ENCODE measurements at regions not wholly inside any gene's neighbourhood (a gene's known extent, or its start where the extent isn't known, plus 50 kb on each side); places are given as distances from the start of the nearest gene placed in this dataset.

DNA sequence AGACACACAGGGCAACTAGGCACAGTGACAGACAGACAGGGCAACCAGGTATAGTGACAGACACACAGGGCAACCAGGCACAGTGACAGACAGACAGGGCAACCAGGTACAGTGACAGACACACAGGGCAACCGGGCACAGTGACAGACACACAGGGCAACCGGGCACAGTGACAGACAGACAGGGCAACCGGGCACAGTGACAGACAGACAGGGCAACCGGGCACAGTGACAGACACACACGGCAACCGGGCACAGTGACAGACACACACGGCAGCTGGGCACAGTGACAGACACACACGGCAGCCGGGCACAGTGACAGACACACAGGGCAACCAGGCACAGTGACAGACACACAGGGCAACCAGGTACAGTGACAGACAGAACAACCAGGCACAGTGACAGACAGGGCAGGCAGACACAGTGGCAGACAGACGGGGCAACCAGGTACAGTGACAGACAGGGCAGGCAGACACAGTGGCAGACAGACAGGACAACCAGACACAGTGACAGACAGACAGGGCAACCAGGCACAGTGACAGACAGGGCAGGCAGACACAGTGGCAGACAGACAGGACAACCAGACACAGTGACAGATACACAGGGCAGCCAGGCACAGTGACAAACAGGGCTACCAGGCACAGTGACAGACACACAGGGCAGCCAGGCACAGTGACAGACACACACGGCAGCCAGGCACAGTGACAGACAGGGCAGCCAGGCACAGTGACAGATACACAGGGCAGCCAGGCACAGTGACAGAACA, 64.7 kb upstream of the RAB6C start:
- Histone ChIP-seq H3K79me2 (ENCODE audit: insufficient read depth) (no peaks in the 10 kb centered on the region), H3K9ac (no peak overlapping the region), H3K27ac (ENCODE audit: low read depth in 2 of 2, low read length in 1 of 2) (no peak overlapping the region), H3K9me3 (no peaks in the 10 kb centered on the region), H2AFZ (ENCODE audit: low read depth) (no peak overlapping the region), H3K4me2 (no peak overlapping the region), H3K4me1 (ENCODE audit: control insufficient read depth in 1 of 2, insufficient read depth in 2 of 2, low read depth in 1 of 2, low read length in 1 of 2) (peaks cover 0 to 13% of the 10 kb centered on the region in 2 experiments; a peak in 1 of 4 replicates), H3K4me3 (ENCODE audit: low read depth in 2 of 2, low read length in 1 of 2) (no peak overlapping the region), H3K36me3 (replicated peaks in 1 of 2; ENCODE audit: control insufficient read depth in 1 of 2, insufficient read depth in 2 of 2, low read length in 1 of 2) (no peaks in the 10 kb centered on the region), H4K20me1 (ENCODE audit: insufficient read depth) (no peaks in the 10 kb centered on the region), H3F3A (replicated peaks; ENCODE audit: insufficient read depth) (no peaks in the 10 kb centered on the region), H3K27me3 (ENCODE audit: insufficient read depth) (no peaks in the 10 kb centered on the region), H3K9me2 (no peaks in the 10 kb centered on the region)
- POLR2A ChIA-PET: no interaction called here
- 49% methylated on average over 2 of the region's 11 CpGs for WGBS (ENCODE audit: low lambda C conversion rate)
- TF ChIP-seq FOXM1 (IDR thresholded peaks at IDR 0.05; ENCODE audit: low read depth): no peak
- no peak for TF ChIP-seq POLR2AphosphoS5 (IDR thresholded peaks at IDR 0.05; ENCODE audit: low read depth, low read length)
- TF ChIP-seq TAF1 (IDR thresholded peaks at IDR 0.05; ENCODE audit: borderline replicate concordance, low read depth, low read length): no peak
- no peak for TF ChIP-seq CHD2 (IDR thresholded peaks at IDR 0.05; ENCODE audit: low read length, partially characterized antibody)
- TF ChIP-seq, protein P1, sequence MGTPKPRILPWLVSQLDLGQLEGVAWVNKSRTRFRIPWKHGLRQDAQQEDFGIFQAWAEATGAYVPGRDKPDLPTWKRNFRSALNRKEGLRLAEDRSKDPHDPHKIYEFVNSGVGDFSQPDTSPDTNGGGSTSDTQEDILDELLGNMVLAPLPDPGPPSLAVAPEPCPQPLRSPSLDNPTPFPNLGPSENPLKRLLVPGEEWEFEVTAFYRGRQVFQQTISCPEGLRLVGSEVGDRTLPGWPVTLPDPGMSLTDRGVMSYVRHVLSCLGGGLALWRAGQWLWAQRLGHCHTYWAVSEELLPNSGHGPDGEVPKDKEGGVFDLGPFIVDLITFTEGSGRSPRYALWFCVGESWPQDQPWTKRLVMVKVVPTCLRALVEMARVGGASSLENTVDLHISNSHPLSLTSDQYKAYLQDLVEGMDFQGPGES (IDR thresholded peaks at IDR 0.05; ENCODE audit: low read depth, low read length): no peak
- TF ChIP-seq TEAD4 (IDR thresholded peaks at IDR 0.05; ENCODE audit: borderline replicate concordance, insufficient read depth): no peak
- no peak for TF ChIP-seq SIN3A (IDR thresholded peaks at IDR 0.05; ENCODE audit: borderline replicate concordance, low read depth, low read length)
- TF ChIP-seq, protein P2, sequence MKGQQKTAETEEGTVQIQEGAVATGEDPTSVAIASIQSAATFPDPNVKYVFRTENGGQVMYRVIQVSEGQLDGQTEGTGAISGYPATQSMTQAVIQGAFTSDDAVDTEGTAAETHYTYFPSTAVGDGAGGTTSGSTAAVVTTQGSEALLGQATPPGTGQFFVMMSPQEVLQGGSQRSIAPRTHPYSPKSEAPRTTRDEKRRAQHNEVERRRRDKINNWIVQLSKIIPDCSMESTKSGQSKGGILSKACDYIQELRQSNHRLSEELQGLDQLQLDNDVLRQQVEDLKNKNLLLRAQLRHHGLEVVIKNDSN (IDR thresholded peaks at IDR 0.05; ENCODE audit: borderline replicate concordance, low read depth): no peak
- no peak for TF ChIP-seq MXI1 (IDR thresholded peaks at IDR 0.05; ENCODE audit: low read depth, low read length)
- no peak for TF ChIP-seq RCOR1 (IDR thresholded peaks at IDR 0.05; ENCODE audit: low read length)
- no peak for TF ChIP-seq NFIC (IDR thresholded peaks at IDR 0.05; ENCODE audit: borderline replicate concordance)
- TF ChIP-seq, protein P3, sequence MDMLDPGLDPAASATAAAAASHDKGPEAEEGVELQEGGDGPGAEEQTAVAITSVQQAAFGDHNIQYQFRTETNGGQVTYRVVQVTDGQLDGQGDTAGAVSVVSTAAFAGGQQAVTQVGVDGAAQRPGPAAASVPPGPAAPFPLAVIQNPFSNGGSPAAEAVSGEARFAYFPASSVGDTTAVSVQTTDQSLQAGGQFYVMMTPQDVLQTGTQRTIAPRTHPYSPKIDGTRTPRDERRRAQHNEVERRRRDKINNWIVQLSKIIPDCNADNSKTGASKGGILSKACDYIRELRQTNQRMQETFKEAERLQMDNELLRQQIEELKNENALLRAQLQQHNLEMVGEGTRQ (IDR thresholded peaks at IDR 0.05; ENCODE audit: borderline replicate concordance, low read depth, low read length): no peak
- TF ChIP-seq, protein P4, sequence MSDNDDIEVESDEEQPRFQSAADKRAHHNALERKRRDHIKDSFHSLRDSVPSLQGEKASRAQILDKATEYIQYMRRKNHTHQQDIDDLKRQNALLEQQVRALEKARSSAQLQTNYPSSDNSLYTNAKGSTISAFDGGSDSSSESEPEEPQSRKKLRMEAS (IDR thresholded peaks at IDR 0.05; ENCODE audit: low read depth): no peak
- no peak for DNase-seq
- CTCF ChIA-PET: interaction anchor here (3.6 kb wide), 1 partner anchor 9 kb away, joined by 16 read pairs; no protein-coding TSS in a partner anchor

Measured in SK-N-SH (cell line).